GM19025 (cell line): ENCODE measurements at regions not wholly inside any gene's neighbourhood (a gene's known extent, or its start where the extent isn't known, plus 50 kb on each side); places are given as distances from the start of the nearest gene placed in this dataset.
A peak's percentile ranks its signal among the peaks of the same experiment; 100 is the strongest.

Experiments used
- ATAC-seq: cut with Tn5 transposase; IDR thresholded peaks from one replicate; pipeline ENCODE4 v1.9.1; 2021; ENCODE audit warnings: mild to moderate bottlenecking, low read depth, moderate library complexity; ENCODE audit not compliant: unreplicated experiment

GRCh38 chr13:102993348-102993747, 72.9 kb downstream of the SLC10A2 start:
- ATAC-seq, result no peak

- ATAC-seq, result no peak
Measured at GRCh38 chr13:102984210-102984609, 82.0 kb downstream of the SLC10A2 start.

- no peak for ATAC-seq
Measured at GRCh38 chr13:102983496-102983895, 82.7 kb downstream of the SLC10A2 start.

GRCh38 chr13:102980331-102980982, 85.8 kb downstream of the SLC10A2 start:
- no peak for ATAC-seq

- no peak for ATAC-seq
Measured at GRCh38 chr13:102978168-102978567, 88.0 kb downstream of the SLC10A2 start.

- no peak for ATAC-seq
Measured at GRCh38 chr13:102977471-102977870, 88.7 kb downstream of the SLC10A2 start.

GRCh38 chr13:102974317-102975087, 91.7 kb downstream of the SLC10A2 start:
- no peak for ATAC-seq

GRCh38 chr13:102972191-102972590, 94.0 kb downstream of the SLC10A2 start:
- ATAC-seq, result no peak

- ATAC-seq, result peak; percentile 94
Measured at GRCh38 chr13:102970542-102970941, 95.7 kb downstream of the SLC10A2 start.

GRCh38 chr13:102968572-102969228, 97.5 kb downstream of the SLC10A2 start:
- no peak for ATAC-seq

- no peak for ATAC-seq
Measured at GRCh38 chr13:102965802-102966201, 100.4 kb downstream of the SLC10A2 start.

- no peak for ATAC-seq
Measured at GRCh38 chr13:102962430-102962829, 103.8 kb downstream of the SLC10A2 start.

- ATAC-seq, result no peak
Measured at GRCh38 chr13:102960959-102961358, 105.3 kb downstream of the SLC10A2 start.

GRCh38 chr13:102956449-102956848, 109.8 kb downstream of the SLC10A2 start:
- ATAC-seq, result no peak

- no peak for ATAC-seq
Measured at GRCh38 chr13:102954350-102954749, 108.5 kb downstream of the ERCC5 start.

- ATAC-seq, result no peak
Measured at GRCh38 chr13:102951808-102952207, 106.0 kb downstream of the ERCC5 start.

- no peak for ATAC-seq
Measured at GRCh38 chr13:102947745-102948405, 102.0 kb downstream of the ERCC5 start.

GRCh38 chr13:102945886-102946285, 100.1 kb downstream of the ERCC5 start:
- ATAC-seq, result no peak

- no peak for ATAC-seq
Measured at GRCh38 chr13:102945324-102945815, 99.5 kb downstream of the ERCC5 start.

- ATAC-seq, result no peak
Measured at GRCh38 chr13:102944821-102945220, 99.0 kb downstream of the ERCC5 start.

- no peak for ATAC-seq
Measured at GRCh38 chr13:102940770-102941169, 94.9 kb downstream of the ERCC5 start.
